ENCODE measurements at regions not wholly inside any gene's neighbourhood (a gene's known extent, or its start where the extent isn't known, plus 50 kb on each side); places are given as distances from the start of the nearest gene placed in this dataset.

GRCh38 chr6:14744212-14744556 is 501.7 kb upstream of the JARID2 start:
- TF ChIP-seq CTCF (IDR thresholded peaks at IDR 0.05; ENCODE audit: low read length): no peak
- no peak for TF ChIP-seq EZH2phosphoT487 (IDR thresholded peaks at IDR 0.05; ENCODE audit: low read length)

All from MM.1S (cell line).